RCC 7860 (cell line): ENCODE measurements at regions not wholly inside any gene's neighbourhood (a gene's known extent, or its start where the extent isn't known, plus 50 kb on each side); places are given as distances from the start of the nearest gene placed in this dataset.

Experiments
- DNase-seq: peaks from one replicate; pipeline ENCODE4 v3.0.0-alpha.2; 2015; ENCODE audit warnings: low spot score
- FAIRE-seq: peaks from 2 replicates; lab custom pipeline; 2012; peaks lifted over from hg19 to GRCh38; lab: Jason Lieb, UNC

GRCh38 chr7:80348223-80348622 lies 163.6 kb downstream of the GNAT3 start:
- DNase-seq (no peak), FAIRE-seq (no peak)

- FAIRE-seq = no peak
- no peak for DNase-seq
Measured at GRCh38 chr7:80347173-80347572, 164.7 kb downstream of the GNAT3 start.

DNA sequence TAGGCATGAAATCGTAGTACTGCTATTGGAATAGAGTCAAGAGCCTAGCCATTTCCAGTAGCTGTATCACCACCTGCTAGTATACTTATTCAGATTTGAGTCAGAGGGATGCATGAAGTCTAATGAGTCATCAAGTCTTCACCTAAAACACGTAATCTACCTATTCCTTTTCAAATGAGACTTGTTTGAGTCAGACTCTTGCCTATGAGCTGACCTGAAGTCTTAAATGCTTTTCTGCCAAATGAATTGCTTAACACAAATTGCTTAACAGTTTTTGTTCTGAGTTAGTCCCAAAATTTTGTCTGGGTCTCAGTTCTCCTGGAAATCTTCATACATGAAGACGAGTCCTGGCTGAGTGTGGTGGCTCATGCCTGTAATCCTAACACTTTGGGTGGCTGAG lies 165.2 kb downstream of the GNAT3 start:
- peak; percentile 63 for DNase-seq
- peak; percentile 59 for FAIRE-seq

- FAIRE-seq (no peak), DNase-seq (no peak)
Measured at GRCh38 chr7:80335511-80336231, 176.2 kb downstream of the GNAT3 start.

- DNase-seq (no peak), FAIRE-seq (no peak)
Measured at GRCh38 chr7:80334908-80335307, 177.0 kb downstream of the GNAT3 start.

DNA sequence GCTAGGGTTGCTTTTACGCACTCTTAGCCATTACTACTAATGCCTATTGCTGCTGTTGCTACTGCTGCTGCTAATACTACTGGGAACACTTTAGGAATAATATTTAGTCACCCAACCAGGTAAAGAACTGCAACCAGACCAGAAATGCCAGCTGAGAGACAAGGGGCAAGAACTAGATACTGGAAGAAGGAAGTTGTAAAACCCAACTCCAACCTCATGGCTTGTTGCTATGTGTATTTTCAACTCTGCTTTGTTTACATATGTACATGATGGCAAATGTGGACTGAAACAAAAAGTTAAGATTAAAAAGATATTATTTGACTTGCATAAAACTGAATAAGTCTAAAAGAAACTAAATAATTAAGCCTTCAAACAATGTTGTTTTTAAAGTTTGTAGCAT lies 177.7 kb downstream of the GNAT3 start:
- FAIRE-seq (no peak), DNase-seq (no peak)

GRCh38 chr7:80333040-80333439 lies 178.8 kb downstream of the GNAT3 start:
- FAIRE-seq (no peak), DNase-seq (no peak)

DNA sequence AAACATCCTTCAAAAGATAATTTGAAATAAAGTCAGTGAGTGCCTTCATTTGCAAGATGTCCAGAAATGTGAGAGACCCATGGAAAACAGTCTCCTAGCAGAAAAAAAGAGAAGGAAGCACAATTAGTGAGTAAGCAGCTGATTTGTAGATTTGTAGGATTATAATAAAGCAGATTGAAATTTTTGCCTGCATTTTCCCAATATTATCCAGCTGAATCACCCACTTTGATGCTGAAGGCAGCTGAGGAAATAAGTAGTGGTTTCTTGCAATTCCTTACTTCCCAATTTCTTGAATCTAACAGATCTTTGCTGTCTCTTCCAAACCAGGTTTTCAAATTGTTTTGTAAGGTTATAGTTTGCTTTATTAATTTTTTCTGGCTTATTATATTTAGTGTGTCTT lies 181.4 kb downstream of the GNAT3 start:
- FAIRE-seq = no peak
- DNase-seq = no peak

DNA sequence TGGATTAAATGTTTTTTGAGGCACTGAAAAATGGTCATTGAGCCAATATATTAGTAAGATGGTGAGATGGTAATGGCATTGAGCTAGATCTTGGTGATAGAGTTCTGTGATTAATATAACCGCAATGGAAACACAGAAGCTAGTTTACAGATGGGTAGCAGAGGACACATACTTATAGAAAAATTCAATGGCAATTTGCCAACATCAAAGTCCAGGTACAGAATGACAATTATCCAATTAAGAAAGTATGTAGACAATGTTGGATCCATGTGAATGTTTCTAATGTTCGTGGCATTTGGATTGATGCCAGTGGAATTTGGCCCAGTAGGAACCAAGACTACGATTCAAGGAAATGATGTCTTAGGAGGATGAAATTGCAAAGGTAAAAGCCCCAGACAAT lies 187.8 kb downstream of the GNAT3 start:
- FAIRE-seq (peak; percentile 82), DNase-seq (peak; percentile 93)

DNA sequence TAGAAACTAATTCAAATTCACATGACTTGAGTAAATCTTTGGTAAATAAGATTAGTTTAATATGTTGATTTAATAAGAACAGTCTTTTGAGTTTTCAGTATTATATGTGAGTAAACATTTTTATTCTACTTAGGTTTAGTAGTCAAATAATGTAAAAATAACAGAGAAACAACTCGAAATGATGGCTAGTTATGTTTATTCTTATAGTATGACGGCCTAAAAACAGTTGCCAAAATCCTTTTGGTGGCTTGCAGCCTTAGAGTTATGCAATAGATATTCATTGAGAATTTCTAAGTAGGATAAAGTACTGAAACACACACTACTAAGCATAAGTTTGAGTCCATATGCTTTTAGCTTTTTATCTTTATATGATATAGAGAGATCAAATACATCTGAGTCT lies 184.8 kb downstream of the GNAI1 start:
- no peak for DNase-seq
- FAIRE-seq = no peak

DNA sequence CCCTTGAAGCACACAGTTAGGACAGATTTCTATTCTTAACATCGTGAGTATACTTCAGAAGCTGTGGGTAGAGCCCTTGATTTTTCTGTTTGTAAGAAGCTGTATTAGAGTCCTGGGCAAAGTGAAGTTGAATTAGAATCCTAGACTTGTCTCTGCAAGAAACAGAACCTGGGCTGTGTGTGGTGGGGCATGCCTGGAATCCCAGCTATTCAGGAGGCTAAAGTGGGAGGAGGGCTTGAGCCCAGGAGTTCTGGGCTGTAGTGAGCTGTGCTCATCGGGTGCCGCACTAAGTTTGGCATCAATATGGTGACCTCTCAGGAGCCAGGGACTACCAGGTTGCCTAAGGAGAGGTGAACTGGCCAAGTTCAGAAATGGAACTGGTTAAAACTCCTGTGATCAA lies 183.4 kb downstream of the GNAI1 start:
- FAIRE-seq (no peak), DNase-seq (no peak)

- no peak for FAIRE-seq
- no peak for DNase-seq
Measured at GRCh38 chr7:80316811-80317210, 182.2 kb downstream of the GNAI1 start.

DNA sequence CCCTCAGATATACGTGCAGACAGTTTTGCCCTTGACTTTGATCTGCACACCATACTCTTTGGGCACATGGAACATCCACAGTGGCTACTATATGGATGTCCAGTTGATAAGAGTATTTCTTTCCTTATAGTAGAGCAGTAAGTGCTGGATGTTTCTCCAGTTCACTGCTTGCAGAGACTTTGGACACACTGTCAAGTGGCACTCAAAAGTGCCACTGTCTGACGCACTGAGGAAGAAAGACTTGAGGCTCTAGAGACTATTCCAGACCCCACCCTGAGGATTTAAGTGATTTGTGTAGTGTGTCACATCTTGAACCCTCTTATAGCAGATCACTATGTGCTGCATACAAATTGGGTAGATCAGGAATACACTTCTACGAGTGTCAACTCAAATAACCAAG lies 179.1 kb downstream of the GNAI1 start:
- no peak for DNase-seq
- FAIRE-seq = no peak

GRCh38 chr7:80313067-80313626 lies 178.5 kb downstream of the GNAI1 start:
- FAIRE-seq (no peak), DNase-seq (no peak)

DNA sequence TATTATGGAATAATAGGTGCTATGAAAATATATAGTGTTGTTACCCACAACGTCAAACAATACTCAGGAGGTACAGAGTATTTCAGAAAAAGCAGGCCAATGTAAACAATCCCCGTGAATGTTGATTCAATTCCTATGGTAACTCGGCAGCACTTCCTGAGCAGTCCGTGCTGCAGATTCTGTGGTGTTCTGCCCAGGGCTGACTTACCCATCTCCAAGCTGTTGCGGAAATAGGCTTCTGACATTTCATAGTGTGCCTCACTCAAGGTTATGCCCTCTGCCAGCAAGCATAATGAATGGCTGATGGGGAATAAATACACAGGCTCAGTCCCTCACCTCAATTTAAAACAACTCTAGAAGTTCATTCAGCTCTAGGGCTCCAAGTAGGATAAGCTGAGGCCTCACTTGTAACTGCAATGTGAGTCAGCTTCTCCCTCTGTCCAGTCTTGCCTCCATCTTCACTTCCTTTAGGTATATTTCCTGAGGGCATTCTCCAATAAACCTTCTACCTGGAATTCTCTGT lies 177.6 kb downstream of the GNAI1 start:
- no peak for DNase-seq

DNA sequence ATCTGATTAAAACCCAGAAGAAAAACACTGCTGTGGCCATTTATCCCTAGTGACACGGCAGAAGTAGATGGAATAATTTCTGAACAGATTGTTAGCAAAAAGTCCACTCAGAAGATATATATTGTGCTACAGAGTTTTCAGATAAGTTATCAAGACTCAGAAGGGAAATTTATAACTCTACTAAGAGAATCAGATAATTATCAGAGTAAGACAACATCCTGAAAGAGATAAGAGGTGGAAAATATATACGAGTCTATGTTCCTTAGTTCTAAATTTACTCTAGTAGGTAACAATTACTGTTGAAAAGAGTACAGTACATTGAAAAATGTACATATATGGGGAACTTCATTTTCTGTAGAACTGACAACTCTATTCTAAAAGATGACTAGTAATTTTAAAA lies 176.7 kb downstream of the GNAI1 start:
- FAIRE-seq (no peak), DNase-seq (no peak)

More for the DNA sequence above, 177.6 kb downstream of the GNAI1 start:
- FAIRE-seq = no peak

DNA sequence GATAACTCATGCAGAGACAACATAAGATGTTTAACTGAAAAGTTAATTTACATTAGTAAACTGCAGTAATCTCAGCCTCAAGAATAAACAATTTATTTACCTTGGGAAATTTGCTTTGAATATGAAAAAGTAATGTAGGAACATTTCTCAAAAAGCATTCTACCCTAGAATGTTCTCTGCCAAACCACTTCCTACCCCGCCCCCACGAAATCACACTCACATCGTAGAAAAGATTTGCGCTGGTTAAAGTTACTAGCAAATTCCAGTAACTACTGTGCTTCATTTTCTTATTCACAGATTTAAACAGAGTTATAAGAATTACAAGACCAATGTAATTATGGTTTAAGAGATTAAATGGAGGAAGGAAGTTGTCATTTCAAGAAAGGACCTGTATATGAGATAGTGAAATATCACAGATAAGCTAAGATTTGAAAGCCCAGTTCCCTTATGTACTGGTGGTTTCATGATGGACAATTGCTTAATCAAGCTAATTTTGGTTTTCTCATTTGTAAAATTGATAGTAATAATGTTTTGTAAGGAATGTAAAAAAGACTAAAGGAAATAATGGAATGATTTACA lies 175.4 kb downstream of the GNAI1 start:
- no peak for FAIRE-seq
- no peak for DNase-seq

GRCh38 chr7:80309377-80309776 lies 174.7 kb downstream of the GNAI1 start:
- DNase-seq (no peak), FAIRE-seq (no peak)

DNA sequence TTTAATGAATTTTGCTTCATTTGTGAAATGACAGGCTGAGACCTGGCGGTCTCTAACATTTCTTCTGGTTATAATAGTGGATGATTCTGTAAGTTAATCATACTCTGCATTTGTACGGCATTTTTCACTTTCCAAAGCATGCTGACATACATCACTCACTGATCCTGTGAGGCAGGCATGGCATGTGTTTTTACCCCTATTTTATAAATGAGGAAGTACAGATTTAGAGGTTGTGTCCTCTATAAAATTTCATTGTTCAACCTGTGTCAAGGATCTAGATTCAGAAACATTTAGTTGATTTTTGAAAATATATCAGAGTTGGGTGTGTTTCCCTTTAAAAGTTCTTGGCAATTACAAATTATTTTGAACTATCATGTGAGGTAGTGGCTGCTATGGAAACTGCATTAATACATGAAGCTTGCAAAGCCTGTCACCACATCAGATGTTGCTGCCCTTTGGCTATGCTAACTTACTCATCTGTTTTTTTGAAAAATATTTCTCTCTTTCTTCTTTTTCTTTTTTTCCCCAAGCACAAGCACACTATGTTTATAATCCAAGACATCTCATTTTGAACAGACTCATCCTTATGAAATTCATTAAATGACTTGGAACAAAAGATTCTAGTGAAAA lies 172.7 kb downstream of the GNAI1 start:
- FAIRE-seq (no peak), DNase-seq (no peak)

DNA sequence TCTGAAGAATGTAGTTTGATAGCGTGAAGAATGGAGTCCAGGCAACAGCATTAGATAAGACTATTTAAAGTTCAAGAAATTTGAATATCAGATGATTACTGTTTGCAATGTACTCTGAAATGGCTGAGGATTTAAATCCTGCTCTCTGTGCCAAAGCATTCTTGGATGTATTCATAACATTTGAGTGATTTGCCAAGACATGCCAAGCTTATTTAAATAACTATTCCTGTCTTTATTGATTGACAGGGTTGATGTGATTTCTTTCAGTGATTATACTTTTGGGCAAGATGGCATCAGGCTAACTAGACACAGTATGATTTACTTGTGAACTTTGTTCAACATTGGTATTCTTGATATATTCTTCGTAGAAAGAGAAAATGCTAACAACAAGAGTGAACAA lies 168.7 kb downstream of the GNAI1 start:
- no peak for FAIRE-seq
- DNase-seq = no peak

DNA sequence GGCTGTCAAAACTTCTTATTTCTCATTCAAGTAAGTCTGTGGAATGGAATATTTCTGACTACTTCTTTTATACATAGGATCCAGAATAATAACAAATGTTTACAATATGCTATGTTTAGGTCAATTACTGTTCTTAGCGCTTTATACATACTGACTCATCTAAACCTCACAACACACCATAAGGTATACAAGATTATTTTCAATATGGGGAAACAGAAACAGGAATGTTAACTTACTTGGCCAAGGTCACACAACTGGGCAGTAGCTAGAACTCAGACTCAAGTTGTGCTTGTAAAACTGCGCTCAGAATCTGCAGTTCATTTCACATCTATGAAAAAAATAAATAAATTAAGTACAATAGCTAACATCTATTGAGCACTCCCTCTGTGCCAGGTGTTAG lies 168.0 kb downstream of the GNAI1 start:
- DNase-seq (no peak), FAIRE-seq (no peak)

DNA sequence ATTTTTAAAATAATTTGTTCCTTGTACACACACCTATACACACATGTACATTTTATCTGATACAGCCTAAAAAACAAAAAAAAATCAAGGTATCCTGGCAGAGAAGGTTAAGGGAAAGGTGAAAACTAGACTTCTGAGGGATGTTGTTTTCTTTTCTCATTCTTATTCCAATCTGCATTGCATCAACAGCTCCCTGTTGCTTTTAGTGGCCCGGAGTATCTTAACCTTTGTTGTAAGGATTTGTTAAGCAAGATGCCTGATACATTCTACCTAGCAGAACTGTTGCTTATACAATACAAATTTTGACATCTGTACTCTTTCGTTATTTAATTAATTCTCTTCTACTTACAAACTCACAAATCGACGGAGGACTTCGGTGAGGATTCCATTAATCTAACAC lies 167.4 kb downstream of the GNAI1 start:
- FAIRE-seq (no peak), DNase-seq (no peak)
